HepG2 (cell line): ENCODE measurements at regions not wholly inside any gene's neighbourhood (a gene's known extent, or its start where the extent isn't known, plus 50 kb on each side); places are given as distances from the start of the nearest gene placed in this dataset.

Experiments used
- EZH2 ChIP-seq: conservative IDR thresholded peaks from 2 replicates; pipeline ENCODE4 v1.6.1; 2012; ENCODE audit warnings: mild to moderate bottlenecking, low read depth, low read length, moderate library complexity
- ZNF350 ChIP-seq: sonication (generic); formaldehyde crosslinking; IDR thresholded peaks from 2 replicates; pipeline ENCODE4 v1.4.0; 2020; ENCODE audit warnings: mild to moderate bottlenecking, low read depth, missing genetic modification reagents, borderline replicate concordance
- ZNF724P ChIP-seq: sonication (generic); formaldehyde crosslinking; IDR thresholded peaks from 2 replicates; pipeline ENCODE4 v1.8.0; 2022; ENCODE audit warnings: missing genetic modification reagents, borderline replicate concordance

DNA sequence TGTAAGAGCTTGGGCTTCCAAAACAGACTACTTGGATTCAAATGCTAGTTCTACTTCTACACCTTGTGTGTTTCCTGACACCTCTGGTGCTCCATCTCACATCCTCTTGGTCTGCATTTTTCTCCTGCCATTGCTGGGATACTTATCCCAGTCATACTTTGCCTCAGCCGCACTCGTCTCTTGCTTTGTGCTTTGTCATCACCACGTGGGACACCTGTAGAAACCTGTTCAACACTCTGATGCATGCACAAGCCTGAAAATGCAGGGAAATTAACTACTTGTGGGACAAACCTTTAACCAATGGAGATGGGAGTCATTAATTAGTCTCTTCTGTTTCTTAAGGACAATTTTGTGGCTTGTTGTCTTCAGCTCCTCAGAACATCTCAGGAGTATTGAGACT is 94.2 kb upstream of the PHYHIPL start:
- TF ChIP-seq ZNF724P (CRISPR knock-in tag) (no peak), ZNF350 (CRISPR knock-in tag) (no peak), EZH2 (no peak)
